ENCODE measurements at regions not wholly inside any gene's neighbourhood (a gene's known extent, or its start where the extent isn't known, plus 50 kb on each side); places are given as distances from the start of the nearest gene placed in this dataset.

DNA sequence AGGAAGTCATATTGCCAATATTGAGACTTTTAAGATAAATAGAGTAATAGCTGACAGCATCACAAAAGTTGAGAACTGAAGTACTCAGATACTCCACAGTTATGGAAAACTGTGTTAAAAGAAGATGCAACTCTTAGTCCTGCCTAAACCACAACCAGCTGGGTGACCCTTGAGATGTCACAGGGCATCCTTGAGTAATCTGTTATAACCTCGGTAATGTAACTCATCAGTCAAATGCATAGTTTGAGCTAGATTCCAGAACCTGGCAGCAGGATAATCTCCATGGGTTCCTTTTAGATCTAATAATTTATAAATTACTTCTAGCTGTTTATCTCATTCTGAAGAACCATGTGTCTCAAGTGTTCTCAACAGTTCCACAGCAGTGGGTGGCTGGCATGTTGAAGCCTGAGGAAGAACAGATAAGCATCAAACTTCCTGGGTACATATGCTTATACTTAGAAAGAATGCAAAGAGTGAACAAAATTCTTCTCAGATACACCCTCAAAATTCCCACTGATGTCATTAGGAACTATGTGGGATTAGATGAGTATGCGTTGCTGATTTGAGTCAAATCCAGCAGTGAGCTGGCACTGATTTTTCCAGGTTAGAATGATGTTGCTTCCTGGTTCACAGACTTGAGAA lies 304.1 kb upstream of the ERBB4 start:
- no peak for TF ChIP-seq POLR2A (IDR thresholded peaks at IDR 0.05)
- TF ChIP-seq, protein P1, sequence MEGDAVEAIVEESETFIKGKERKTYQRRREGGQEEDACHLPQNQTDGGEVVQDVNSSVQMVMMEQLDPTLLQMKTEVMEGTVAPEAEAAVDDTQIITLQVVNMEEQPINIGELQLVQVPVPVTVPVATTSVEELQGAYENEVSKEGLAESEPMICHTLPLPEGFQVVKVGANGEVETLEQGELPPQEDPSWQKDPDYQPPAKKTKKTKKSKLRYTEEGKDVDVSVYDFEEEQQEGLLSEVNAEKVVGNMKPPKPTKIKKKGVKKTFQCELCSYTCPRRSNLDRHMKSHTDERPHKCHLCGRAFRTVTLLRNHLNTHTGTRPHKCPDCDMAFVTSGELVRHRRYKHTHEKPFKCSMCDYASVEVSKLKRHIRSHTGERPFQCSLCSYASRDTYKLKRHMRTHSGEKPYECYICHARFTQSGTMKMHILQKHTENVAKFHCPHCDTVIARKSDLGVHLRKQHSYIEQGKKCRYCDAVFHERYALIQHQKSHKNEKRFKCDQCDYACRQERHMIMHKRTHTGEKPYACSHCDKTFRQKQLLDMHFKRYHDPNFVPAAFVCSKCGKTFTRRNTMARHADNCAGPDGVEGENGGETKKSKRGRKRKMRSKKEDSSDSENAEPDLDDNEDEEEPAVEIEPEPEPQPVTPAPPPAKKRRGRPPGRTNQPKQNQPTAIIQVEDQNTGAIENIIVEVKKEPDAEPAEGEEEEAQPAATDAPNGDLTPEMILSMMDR (IDR thresholded peaks at IDR 0.05): no peak
- intact Hi-C loops (cut with DNase I; ENCODE audit: low total_unique reads): no loop called here
- WGBS, 2 donors: 48 to 55% methylated on average over 2 of the region's 2 CpGs
- no peak overlapping the region for H3K4me3 ChIP-seq (ENCODE audit: low read depth, poor library complexity, severe bottlenecking)
- no peak for DNase-seq (ENCODE audit: low spot score in 2 of 2)

DNA sequence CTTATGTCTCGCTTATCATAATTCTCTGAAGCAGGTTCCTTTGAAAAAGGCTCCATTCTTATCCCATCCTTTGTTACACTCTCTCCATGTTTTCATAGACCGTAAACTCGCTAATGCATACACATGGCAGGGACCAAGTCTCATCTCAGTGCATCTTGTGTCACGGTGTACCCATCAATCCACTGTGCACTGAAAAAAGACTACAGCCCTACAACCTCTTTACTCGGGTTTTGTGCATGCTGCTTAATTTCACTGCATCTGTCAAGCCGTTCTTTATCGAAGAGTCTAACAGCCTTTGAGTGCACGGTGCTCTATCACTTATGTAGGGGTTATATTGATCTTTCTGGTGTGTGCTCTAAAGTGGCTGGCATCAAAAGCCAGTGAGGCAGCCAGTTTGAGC lies 302.9 kb upstream of the ERBB4 start:
- H3K4me3 ChIP-seq (ENCODE audit: low read depth, poor library complexity, severe bottlenecking): no peak overlapping the region
- intact Hi-C loops (cut with DNase I; ENCODE audit: low total_unique reads): no loop called here
- no peak for TF ChIP-seq POLR2A (IDR thresholded peaks at IDR 0.05)
- TF ChIP-seq, protein P1 (IDR thresholded peaks at IDR 0.05): no peak
- DNase-seq (ENCODE audit: low spot score in 2 of 2): no peak
- 90% methylated on average over 8 of the region's 8 CpGs for WGBS, 2 donors

DNA sequence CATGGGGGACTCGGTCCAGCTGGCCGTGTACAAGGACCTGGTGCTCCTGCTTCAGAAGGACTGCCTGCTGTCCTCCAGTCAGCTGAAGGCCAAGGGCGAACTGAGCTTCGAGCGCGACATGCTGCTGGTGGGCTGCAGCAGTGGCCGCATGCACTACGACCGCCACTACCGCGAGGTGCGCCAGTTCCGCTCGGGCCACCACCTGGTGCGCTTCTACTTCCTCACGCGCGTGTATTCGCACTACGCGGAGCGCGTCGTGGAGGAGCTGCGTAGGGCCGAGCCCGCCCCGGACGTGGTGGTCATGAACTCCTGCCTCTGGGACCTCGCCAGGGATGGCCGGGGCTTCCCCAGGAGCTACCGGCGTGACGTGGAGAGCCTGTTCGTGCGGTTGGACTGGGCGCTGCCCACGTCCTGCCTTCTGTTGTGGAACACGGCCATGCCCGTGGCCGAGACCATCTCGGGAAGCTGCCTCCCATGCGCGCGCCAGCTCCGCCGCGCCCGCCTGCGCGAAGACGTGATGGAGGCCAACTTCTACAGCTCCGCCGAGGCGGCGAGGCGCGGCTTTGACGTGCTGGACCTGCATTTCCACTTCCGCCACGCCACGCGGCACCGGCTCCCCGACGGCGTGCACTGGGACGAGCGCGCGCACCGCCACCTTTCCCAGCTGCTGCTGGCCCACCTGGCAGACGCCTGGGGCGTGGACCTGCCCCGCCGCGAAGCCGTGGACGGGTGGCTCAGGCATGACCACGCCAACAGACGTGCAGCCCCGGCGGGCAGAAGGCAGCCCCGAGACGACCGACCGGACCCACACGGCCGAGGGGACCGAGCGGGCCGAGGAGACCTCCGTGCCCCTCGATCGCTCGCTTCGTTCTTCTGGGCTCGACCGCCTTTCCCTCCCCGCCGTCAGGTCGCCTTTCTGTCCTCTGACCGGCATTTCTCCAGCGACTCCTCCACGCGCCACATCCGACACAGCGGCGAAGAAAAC lies 293.9 kb upstream of the ERBB4 start:
- TF ChIP-seq, protein P1 (IDR thresholded peaks at IDR 0.05): no peak
- no peak for TF ChIP-seq POLR2A (IDR thresholded peaks at IDR 0.05)
- no peak overlapping the region for H3K4me3 ChIP-seq (ENCODE audit: low read depth, poor library complexity, severe bottlenecking)
- no peak for DNase-seq (ENCODE audit: low spot score in 2 of 2)
- 84 to 92% methylated on average over 101 to 109 of the region's 109 CpGs for WGBS, 2 donors
- intact Hi-C loops (cut with DNase I; ENCODE audit: low total_unique reads): no loop called here

DNA sequence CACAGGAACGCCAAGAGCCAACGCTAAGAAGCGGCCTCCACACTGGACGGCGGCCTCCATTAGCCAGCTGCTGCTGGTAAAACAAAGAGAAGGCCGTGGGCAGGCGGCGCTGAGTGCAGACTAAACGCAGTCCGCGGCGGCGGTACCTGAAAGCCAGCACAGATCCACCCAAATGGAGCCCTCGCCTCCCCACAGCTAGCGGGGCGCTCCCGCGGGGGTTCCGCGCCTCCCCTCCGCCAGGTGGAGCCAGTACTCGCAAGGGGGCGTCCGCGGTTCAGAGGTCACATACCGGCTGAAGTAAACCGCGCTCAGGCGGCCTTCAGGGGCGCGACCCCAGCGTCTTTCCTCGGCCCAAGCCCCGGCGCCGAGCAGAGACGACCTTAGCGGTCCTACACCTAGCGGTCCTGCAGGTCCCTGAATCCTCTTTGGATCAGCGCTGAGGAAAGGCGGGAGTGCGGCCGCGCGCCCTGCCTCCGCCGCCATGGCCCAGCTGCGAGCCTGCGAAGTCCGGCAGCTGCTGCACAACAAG lies 293.1 kb upstream of the ERBB4 start:
- intact Hi-C loops (cut with DNase I; ENCODE audit: low total_unique reads): no loop called here
- TF ChIP-seq, protein P1 (IDR thresholded peaks at IDR 0.05): no peak
- no peak for TF ChIP-seq POLR2A (IDR thresholded peaks at IDR 0.05)
- DNase-seq (ENCODE audit: low spot score in 2 of 2): no peak
- H3K4me3 ChIP-seq (ENCODE audit: low read depth, poor library complexity, severe bottlenecking): no peak overlapping the region
- 90 to 92% methylated on average over 42 to 50 of the region's 50 CpGs for WGBS, 2 donors

DNA sequence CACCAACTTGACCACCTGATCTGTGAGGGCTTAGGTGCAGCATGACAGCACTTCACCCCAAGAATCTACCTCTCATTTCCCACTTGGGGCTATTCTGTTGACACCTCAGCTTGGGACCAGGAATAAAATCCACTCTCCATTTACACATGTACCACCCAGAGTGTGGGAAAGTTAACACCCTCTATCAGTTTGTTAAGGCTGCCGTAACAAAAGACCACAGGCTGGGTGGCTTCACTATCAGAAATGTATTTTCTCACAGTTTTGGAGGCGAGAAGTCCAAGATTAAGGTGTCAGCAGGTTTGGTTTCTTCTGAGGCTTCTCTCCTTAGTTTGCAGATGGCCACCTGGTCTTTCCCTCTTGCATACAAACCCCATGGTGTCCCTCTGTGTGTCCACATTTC lies 277.7 kb upstream of the ERBB4 start:
- intact Hi-C loops (cut with DNase I; ENCODE audit: low total_unique reads): no loop called here
- 88% methylated on average over 2 of the region's 2 CpGs for WGBS, 2 donors
- DNase-seq (ENCODE audit: low spot score in 2 of 2): no peak
- no peak overlapping the region for H3K4me3 ChIP-seq (ENCODE audit: low read depth, poor library complexity, severe bottlenecking)
- TF ChIP-seq, protein P1 (IDR thresholded peaks at IDR 0.05): no peak
- TF ChIP-seq POLR2A (IDR thresholded peaks at IDR 0.05): no peak

Data from lower leg skin (tissue), 4 donors.